HG03039 (cell line): ENCODE measurements at regions not wholly inside any gene's neighbourhood (a gene's known extent, or its start where the extent isn't known, plus 50 kb on each side); places are given as distances from the start of the nearest gene placed in this dataset.

Experiments used
- ATAC-seq: cut with Tn5 transposase; IDR thresholded peaks from one replicate; pipeline ENCODE4 v1.9.1; 2021; ENCODE audit warnings: mild to moderate bottlenecking, moderate library complexity; ENCODE audit not compliant: unreplicated experiment

- ATAC-seq = no peak
Observed at GRCh38 chr22:48347311-48347710, 1480.4 kb downstream of the BRD1 start.

- ATAC-seq = no peak
Observed at GRCh38 chr22:48346911-48347310, 1480.8 kb downstream of the BRD1 start.

DNA sequence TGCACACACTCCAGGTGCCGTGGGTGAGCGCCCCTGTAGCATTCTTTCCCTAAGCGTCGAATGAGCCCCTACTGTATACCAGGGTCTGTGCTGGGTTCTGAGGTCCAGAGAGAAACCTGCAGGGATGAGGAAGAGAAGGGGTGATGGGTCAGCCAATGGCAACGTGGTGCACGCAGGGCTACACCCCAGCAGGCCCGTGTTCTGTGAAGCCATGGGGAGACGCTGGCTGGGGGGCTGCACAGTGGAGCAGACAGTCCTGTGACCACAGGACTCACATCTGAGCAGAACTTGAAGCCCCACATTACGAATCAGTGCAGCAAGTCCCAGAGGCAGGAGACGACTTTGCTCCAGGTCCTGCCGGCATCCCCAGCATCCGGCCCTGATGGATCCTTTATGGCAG lies 1481.4 kb downstream of the BRD1 start:
- ATAC-seq = no peak

- no peak for ATAC-seq
Observed at GRCh38 chr22:48345631-48346030, 1482.0 kb downstream of the BRD1 start.

DNA sequence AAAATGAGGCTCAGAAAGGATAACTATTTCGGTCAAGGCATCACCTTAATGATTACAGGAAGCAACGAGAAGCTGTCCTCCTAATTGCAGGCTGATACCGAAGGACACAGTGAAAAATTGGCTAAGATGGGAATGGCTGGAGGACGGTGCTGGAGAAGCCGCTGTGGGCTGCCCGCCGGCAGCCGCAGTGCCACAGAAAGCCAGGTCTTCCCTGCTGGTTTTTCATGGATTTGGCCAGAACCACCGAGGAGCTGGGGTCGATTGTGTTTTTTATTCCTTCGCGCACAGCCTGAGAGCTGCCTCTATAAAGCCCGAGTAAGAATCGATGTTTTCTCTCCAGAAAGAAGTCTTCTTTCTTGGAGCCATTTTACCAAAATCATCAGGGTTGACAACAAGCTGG lies 1484.2 kb downstream of the BRD1 start:
- no peak for ATAC-seq

DNA sequence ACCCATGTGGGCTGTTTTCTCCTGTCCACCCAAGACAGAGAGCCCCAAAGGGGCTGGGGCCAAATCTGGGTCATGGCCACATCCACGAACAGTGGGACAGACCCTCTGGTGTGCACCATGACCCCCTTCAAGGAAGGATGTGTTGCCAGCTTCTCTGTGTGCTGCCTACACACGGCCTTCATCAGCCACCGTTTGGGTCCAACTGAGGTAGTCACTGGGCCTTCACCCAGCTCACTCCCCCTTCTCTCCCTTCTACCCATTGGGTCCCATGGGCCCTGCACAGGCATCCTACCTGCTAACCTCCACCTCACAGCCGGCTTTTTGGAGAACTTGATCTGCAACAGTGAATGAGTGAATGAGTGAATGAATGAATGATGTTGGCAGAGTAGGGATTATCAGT lies 1484.9 kb downstream of the BRD1 start:
- ATAC-seq = no peak

DNA sequence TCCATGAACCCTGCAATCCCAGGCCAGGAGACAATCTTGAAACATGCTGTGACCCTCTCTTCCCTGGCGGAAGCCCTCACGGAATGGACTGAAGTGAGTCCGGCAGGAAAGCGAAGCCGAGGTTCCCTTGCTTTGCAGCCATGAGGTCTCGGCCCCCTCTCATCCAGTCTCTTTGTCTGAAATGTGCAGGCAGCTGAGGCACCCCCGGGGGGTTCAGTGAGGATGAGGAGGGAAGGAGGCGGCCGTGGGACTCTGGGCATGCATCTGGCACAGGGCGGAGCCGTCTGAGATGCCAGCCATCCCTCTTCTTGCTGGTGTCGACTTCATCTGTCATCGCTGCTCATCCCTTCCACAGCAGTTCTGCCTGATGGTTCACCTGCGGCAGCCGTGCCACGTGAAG lies 1485.7 kb downstream of the BRD1 start:
- no peak for ATAC-seq

DNA sequence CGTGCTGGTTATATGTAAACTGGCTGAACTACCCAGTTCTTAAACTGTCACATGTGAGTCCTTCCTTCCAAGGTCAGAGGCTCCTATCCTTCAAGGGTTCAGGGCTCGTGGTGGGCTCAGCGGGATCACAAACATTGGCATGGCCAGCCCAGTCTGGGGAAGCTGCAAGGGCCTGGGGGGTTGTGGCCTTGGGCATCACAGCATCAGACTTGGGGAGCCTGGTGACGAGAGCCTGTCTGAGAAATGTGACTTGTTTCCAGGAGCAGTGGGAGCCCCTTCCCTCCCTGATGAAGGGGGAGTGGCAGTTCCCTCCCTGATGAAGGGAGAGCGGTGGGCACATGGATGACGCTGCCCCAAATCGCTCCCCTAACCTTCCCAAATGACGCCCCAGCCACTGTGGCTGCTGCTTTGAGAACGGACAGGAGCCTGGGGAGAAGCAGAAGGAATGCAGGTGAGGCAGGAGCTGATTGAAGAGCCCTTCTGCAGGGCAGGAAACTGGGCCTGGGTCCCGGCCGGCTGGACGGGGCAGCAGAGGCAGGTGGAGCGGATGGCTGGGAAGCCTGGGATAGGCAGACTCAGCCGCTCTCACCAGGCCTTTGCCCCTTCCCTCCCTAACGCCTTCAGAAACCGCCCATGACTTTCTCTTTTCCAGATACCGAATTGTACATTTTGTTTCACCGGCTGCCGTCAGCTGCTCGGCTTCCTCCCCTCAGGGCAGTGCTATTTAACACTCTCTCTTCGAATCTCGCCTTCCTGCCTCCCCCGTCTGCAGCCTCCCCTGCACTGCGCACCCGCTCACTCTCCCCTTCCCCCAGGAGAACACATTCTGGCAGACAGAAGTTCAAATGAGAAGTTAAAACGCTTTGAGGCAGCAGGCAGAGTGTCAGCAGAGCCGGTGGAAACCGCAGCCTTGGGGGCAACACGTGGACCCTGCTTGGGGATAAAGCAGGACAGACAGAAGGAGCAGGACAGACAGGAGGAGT lies 1486.7 kb downstream of the BRD1 start:
- no peak for ATAC-seq

DNA sequence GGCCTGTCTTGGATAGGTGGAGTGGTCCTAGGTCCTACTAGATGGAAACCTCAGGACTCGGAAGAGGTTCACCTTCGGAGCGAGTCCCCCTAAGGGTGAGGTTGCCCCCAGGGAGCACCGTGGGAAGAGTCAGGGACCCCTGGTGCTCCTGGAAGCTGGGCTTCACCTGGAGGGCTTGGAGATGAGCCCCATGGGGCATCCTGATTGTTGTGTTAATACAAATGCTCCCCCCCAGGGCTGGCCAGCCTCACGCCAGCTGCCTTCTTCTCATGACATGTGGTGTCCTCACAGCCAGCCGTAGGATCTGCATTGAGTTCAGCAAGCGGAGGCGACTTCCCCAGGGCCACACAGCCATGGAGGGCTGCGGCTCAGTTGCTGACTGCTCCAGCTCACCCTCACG lies 1487.5 kb downstream of the BRD1 start:
- ATAC-seq = no peak

DNA sequence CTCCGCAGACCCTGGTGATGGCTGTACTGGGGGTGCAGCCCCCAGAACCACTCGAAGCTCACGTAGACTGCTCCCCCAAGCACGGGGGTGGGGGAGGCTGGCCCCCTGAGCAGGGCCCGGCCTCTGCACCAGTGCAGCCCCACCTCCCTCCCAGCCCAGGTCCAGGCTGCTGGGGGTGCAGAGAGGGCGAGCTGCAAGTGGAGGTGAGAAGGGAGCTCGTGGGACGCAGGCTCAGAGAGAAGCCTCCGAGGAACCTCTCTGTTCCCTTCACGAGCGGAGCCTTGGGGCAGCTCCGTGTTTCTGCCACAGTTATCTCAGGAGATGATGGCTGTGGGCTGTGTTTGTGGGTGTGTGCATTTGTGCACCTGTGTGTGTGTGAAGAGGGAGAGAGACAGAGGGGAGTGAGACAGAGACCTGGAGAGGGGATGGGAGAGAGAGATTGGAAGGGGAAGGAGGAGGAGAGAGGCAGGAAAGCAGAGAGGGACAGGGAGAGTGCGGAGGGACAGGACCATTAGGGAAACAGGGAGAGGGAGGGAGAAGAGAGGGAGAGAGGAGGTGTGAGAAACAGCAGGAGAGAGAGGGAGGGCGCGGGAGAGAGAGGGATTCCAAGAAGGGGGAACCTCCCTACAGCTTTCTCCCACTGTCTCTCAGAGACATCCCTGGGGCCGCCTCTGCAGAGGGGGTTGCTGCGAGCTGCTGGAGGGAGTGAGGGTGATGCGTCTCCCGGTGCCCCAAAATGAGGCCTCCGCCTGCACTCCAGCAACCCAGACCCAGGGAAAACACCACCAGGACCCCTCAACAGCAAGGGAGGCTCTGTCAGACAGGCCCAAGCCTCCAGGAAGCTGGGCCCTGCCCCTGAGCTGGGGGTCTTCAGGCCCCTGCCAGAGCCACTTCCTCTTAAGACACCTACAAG lies 1488.6 kb downstream of the BRD1 start:
- ATAC-seq = no peak

DNA sequence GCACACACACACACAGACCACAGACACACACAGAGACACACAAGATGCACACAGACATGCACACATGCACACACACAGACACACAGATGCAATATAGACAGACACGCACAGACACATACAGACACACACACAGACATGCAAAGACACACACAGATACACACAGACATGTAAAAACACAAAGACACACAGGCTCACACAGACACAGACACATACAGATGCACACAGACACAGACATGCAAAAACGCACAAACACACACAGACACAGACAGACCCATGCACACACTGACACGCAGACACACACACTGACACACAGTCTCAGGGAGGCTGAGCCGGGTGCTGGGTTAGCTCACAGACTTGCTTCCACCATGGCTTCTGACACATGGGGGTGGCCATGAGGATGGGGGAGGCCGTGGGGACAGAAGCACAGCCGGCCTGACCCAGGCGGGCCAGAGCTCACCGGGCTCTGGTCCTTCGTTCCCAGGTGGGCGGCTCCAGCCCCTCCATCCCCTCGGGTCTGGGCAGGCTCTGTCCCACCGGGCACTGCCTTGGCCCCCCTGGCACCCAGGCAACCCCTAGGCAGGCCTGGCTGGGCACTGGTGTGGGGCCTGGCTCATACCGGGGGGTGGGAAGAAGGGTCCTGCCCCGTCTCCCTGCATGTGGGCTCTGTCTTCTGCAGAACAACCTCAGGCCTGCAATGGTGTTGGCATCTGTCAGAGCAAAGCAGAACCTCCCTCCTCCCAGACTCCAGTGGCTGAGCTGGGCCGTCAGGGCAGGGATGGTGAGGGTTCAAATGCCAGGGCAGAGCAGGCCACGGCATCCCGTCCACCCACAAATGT lies 1489.5 kb downstream of the BRD1 start:
- no peak for ATAC-seq

GRCh38 chr22:48336339-48337060 lies 1491.2 kb downstream of the BRD1 start:
- no peak for ATAC-seq

- ATAC-seq = no peak
Observed at GRCh38 chr22:48335442-48336139, 1492.1 kb downstream of the BRD1 start.

- ATAC-seq = no peak
Observed at GRCh38 chr22:48334971-48335370, 1492.7 kb downstream of the BRD1 start.

DNA sequence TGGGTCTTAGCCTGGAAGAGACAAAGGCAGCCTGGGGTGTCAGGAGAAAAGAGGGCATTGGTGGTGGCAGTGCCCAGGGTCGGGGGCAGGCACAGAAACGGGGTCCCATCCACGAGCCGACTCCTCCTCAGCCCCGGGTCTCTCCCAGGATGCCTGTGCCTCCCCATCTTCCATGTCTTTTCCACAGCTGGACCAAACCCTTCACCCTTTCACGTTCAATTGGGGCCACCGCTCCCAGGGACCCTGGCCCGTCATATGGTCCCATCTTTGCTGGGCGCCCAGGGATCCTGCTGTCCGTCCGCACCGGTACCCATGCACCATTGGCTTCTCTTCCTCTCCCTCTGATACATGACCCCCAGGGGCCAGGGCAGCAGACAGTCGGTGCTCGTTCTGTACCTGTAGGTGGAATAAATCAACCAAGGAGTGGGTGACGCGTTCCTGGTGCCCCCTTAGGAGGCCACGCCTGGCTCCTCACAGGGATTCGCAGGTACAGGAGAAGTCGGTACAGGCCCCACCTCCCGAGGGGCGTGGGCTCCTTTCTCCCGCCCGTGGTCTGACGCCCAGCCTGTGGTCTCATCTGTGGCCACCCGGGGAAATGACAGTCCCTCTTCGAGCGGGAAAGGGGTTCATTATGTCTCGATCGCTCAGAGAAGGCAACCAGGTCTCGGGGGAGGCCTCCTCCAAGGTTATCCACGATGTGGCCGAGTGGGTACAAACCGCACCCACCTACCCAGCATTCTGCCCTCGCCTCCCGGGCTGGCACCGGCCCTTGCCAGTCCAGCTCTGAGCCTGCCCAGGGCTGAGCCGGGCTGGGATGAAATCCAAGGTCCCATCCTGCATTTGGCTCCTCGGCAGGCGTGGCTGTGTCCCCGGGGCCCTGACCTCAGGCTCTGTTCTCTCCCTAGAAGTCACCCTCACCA lies 1493.6 kb downstream of the BRD1 start:
- no peak for ATAC-seq

DNA sequence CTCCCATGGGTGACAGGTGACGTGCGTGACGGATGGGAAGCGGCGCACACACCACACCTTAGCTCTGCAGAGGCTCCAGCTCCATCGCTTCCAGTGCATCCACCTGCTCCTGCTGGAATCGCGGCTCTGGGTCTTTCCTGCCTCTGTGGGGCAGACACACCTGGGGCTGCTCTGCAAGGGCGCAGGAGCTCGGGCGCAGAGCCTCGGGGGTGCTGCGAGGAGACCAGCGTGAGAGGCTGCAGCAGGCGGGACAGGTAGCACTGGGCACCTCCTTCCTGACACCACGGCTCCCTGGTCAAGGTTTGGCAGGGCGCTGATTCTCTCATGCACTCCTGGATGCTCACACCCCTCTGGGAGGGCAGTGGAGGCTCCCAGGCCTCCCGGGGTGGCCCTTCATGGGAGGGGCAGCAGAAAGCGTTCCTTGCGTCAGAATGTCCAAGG lies 1494.3 kb downstream of the BRD1 start:
- ATAC-seq = no peak

GRCh38 chr22:48332438-48333322 lies 1495.0 kb downstream of the BRD1 start:
- ATAC-seq = no peak
